RPMI8226 (cell line): ENCODE measurements at regions not wholly inside any gene's neighbourhood (a gene's known extent, or its start where the extent isn't known, plus 50 kb on each side); places are given as distances from the start of the nearest gene placed in this dataset.
"Not testable (repeated sequence)": the region's sequence is repeated elsewhere in the genome, so short reads cannot be mapped to it uniquely, and the experiment has no call there.

Experiments
- DNase-seq: peaks from one replicate; pipeline ENCODE4 v3.0.0-alpha.2; 2015

- DNase-seq: no peak
These were observed 83.6 kb downstream of the HPGD start for GRCh38 chr4:174438711-174439110.

- no peak for DNase-seq
These were observed 84.5 kb downstream of the HPGD start for GRCh38 chr4:174437749-174438148.

DNA sequence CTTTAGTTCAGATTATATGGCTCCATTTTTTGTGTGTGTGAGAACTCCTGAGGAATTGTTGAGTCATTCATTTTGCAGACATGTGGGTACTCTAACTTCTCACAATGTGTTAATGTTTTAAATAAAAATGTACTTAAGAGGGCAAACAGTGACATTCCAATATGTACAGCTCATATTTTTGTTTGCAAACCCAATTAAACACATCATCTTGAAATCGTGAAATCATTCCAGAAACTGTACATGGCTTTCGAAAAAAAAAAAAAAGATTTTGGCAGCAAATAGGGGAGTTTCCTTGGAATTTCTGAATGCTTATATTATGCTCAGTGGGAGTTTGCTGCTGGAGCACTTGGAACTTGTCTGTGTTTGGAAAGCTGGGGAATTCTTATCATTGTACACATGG is 85.0 kb downstream of the HPGD start:
- DNase-seq: no peak

- DNase-seq: no peak
These were observed 85.9 kb downstream of the HPGD start for GRCh38 chr4:174436377-174436776.

DNA sequence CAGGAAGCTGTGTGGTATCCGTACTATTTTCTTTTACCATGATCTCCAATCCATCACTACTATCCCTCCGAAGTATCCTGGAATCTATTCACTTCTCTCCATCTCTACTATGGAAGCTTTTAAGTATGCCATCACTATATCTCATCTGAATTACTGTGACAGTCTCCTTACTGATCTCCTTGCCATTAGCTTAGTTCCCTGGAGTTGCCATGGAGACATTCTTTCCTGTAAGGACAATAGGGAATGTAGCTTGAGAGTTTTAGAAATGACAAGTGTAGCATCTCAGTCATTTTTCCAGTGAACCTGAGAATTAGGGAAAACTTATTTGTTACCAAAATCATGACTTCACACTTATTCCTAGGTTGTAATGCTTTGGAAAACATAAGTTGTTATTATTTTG is 86.3 kb downstream of the HPGD start:
- DNase-seq: no peak

DNA sequence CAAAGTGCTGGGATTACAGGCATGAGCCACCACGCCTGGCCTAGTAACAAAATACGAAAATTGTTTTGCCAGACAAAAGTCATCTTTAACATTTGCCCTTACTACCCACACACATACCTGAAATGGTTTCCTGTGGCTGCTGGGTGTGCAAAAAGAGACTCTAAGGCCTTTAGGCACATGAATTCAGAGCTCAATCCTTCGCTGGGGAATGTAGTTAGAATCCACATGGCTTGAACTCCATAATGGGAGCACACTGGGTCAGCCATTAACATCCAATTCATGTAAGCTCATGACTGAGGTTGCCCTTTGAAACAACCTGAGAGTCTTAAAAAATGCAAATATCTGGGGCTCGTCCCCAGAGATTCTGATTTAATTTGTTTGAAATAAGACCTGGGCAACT is 87.8 kb downstream of the HPGD start:
- DNase-seq: no peak

DNA sequence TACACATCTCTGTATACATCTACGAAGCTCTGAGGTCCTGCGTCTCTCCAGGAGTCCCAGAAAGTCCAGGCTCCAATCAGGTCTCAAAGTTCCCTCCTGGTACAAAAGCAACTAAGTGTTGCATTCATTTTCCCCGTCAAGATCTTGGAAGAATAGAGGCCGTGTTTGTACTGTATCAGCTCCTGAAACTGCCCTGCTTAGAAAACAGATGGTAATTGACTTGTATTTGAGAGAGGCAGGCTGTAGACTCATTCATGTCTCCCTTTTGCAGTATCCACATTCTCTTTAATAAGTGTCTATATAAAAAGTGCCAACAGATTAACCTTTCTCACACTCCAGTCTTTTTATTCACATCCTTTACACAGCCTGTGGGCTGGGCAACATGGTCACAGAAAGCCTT is 91.7 kb downstream of the HPGD start:
- no peak for DNase-seq

DNA sequence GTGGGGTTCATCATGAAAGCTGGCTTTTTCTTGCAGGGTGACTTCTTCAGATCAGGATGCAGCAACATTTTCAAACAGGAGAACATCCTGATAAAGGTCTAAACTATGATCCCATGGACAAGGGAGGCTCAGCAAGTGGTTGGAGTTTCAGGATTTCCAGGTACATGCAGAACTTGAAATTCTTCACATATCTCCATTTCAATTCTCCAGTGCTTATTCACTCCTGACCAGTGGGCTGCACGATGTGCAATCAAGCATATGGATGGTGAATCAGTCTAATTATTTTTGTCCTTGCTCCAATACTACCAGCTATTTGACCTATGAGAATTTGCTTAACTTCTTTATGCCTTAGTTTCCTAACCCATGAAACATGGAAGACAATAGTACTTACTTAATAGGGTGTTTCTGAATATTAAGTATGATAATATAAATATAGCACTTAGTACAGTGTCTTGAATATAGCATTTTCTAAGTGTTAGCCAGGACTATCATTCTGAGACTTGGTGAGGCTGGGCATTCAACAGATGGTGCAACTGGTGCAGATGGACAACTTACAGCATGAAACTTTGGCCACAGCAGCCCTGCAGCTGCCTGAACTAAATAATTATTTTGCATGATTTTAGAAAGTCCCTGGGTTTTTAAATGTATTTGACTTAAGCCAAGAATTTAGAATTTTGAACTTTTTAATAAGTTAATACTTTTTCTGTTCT is 92.4 kb downstream of the HPGD start:
- DNase-seq: no peak

DNA sequence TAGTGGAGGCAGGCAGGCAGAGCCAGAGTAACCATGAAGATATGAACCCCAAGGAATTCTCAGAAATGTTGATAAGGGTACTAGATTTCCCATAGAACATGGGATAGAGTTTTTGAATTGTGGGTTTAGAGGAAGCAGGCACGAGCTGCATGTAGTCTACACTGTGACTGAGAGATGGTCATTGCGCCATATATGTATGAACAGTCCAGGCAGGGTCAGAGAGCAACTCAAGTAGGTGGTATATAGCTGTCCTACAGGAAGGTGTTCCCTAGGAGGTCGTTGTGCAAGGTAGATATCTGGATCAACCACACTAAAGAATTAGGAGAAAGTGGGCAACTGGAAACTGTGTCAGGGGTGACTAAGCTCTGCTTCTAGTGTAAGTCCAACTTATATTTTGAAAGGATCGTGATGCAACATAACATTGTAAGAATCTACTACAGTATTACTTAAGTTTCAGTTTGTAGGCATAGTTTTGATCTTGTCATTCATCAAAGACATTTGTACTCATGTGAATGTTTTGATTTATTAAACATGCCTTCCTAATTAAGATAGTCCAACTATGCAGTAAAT is 94.6 kb downstream of the HPGD start:
- no peak for DNase-seq

DNA sequence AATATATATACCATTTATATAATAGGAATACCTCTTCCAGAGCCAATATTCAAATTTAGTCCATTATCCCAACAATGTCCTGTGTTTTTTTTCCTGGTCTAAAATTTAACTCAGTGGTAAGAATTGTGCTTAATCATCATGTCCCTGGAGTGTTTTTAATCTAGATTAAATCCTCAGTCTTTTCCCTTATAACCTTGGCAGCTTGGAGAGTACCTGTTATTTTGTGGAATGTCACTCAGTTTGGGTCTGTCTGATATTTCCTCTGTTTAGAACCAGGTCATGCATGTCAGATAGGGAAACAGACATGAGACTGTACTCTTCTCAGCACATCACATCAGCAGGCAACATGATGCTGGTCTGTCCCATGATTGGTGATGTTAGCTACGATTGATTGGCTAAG is 96.6 kb downstream of the HPGD start:
- no peak for DNase-seq

DNA sequence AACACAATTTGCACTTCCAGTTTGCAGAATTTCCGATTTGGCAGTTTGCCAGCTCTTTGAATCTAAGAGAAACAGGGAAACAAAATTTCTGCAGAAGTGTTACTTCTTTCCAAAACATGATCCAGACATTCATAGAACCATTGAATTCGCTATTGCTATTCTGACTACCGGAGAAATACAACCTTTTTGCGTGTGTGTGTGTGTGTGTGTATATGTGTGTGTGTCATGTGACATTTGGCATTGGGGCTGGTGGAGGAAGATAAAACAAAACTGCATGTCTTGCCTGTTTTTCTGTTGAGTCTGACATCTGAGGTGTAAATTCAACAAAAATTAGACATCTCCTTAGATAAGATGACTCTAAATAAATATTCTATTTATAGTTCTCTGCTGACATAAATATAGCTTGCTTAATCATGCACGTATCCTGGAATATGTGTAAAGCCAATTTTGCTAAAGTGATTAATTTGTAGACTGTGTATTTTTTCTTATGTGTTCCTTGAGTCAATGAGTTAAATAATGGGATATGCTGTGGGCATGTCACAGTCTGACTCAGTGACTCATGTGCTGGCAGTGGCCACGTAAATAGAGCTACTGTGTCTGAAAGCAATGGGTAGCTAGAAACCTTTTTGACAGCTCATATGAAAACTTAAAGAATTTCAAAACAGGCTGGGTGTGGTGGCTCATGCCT is 98.9 kb downstream of the HPGD start:
- peak; percentile 22 for DNase-seq

GRCh38 chr4:174422893-174423256 is 99.4 kb downstream of the HPGD start:
- no peak for DNase-seq

DNA sequence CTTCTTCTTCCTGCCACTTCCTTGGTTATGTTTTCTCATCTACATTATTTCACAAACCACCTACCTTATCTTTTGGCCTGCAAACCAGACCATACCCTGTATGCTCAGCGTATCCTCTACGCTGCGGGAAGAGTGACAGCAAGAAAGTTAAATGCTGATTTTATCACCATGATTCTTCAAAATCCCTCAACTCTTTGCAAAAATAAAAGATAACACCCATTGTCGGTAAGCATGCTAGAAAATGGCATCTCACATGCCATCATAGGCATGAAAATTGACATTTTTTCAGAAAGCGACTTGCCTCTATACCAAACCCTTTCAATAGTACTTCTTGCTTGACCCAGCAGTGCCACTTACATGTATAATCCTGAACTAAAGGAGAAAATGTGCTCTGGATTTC is 102.0 kb downstream of the HPGD start:
- no peak for DNase-seq

GRCh38 chr4:174418640-174419212 is 103.6 kb downstream of the HPGD start:
- DNase-seq: no peak

- no peak for DNase-seq
These were observed 113.3 kb downstream of the HPGD start for GRCh38 chr4:174408841-174409552.

DNA sequence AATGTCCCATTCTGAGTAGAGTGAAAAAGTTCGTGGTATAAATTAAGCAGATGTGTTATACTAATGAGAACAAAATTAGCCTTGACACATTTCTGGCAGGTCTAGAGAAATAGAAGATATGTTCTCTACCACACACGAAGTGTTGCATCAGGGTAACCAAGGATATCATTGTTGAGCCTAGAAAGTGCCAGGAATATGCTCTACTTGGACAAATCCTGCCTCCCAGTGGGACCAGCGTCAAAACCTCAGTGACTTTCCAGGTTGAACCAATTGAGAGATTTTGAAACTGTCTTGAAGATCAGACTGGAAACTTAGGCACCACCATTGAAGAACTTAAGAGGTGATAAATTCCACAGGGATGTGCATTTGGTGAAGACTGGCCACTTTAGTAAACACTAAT is 115.9 kb downstream of the HPGD start:
- no peak for DNase-seq

GRCh38 chr4:174405923-174406322 is 116.4 kb downstream of the HPGD start:
- no peak for DNase-seq

DNA sequence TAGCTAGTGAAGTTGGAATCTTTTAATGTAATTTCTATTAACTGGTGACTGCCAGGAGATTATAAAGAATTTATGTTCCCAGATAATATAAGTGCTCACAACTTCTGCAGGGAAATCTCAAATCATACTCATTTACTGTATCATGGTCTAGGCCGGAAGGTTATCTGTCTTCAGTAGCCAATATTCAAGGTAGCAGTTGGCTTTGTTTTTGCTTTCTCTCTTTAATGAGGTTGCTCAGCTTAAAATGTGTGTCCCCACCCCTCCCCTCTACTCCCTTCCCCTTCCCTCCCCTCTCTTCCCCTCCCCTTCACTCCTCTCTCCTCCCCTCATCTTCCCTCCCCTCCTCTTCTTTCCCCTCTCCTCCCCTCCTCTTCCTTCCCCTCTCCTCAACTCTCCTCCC is 117.6 kb downstream of the HPGD start:
- no peak for DNase-seq

DNA sequence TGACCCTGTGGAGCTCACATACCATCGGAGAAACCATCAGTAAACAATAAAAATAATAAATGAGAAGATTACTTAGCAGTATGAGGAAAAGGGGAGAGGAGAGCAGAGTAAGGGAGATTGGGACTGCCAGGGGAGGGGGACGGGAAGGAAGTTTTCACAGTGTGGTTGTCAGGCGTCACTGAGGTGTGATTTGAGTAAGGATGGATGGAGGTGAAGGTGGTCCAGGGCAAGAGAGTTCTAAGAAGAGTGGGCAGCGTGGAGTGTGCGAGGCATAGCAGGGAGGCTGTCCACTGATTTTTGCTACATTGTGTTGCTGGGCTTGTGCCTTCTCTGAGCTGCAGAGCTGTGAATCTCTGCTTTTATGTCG is 119.1 kb downstream of the HPGD start:
- no peak for DNase-seq

- DNase-seq: no peak
These were observed 118.9 kb downstream of the CEP44 start for GRCh38 chr4:174402470-174403176.

DNA sequence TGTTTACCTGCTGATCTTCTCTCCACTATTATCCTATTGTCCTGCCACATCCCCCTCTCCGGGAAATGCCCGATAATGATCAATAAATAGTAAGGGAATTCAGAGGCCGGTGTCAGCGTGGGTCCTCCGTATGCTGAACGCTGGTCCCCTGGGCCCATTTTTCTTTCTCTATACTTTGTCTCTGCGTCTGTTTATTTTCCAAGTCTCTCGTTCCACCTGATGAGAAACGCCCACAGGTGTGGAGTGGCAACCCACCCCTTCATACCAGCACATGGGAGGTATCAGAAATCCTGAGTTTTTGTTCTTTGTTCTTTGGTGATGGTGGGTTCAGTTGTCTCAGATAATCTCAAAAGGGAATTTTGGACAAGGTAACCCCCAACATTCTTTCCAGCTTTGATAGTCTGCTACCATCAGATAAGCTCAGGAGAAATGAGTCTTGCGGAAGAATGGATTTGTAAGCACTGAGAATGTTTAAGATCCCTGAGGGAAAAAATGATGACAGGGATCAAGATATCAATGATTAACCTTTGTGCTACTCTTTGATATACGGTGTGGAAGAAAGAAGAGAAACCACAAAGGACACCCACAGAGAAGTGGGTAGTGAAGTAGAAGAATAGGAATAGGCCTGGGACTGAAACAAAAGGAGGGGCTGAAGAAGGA is 117.9 kb downstream of the CEP44 start:
- no peak for DNase-seq

GRCh38 chr4:174400603-174401302 is 117.0 kb downstream of the CEP44 start:
- DNase-seq: not testable (repeated sequence)
